ENCODE measurements at regions not wholly inside any gene's neighbourhood (a gene's known extent, or its start where the extent isn't known, plus 50 kb on each side); places are given as distances from the start of the nearest gene placed in this dataset.

DNA sequence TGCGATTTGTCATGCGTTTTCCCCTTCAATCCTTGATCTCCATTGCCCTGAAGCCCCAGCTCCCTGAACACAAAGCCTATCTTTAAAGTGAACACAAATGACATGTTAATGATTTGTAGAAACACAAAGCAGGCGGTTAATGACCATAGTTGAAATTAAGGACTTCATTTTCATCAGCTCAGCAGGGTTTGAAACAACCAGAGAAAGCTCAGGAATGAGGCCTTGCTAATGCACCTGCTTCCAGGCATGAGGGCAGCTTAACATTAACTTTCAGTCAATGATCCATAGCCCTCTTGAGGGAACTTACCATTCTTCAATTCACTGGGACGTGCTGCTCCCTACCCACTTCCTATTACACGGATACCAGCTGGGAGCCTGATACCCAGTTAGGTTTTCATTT lies 427.2 kb upstream of the CBLB start:
- H3K27me3 ChIP-seq (ENCODE audit: control insufficient read depth, insufficient read depth, low read length, poor library complexity, severe bottlenecking), result no peaks in the 10 kb centered on the region
- H3K27me3 Mint-ChIP-seq (ENCODE audit: insufficient read depth), result no peaks in the 10 kb centered on the region
- H3K36me3 ChIP-seq (ENCODE audit: control insufficient read depth, insufficient read depth, low read length), result no peaks in the 10 kb centered on the region
- TF ChIP-seq, protein P1, sequence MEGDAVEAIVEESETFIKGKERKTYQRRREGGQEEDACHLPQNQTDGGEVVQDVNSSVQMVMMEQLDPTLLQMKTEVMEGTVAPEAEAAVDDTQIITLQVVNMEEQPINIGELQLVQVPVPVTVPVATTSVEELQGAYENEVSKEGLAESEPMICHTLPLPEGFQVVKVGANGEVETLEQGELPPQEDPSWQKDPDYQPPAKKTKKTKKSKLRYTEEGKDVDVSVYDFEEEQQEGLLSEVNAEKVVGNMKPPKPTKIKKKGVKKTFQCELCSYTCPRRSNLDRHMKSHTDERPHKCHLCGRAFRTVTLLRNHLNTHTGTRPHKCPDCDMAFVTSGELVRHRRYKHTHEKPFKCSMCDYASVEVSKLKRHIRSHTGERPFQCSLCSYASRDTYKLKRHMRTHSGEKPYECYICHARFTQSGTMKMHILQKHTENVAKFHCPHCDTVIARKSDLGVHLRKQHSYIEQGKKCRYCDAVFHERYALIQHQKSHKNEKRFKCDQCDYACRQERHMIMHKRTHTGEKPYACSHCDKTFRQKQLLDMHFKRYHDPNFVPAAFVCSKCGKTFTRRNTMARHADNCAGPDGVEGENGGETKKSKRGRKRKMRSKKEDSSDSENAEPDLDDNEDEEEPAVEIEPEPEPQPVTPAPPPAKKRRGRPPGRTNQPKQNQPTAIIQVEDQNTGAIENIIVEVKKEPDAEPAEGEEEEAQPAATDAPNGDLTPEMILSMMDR (conservative IDR thresholded peaks at IDR 0.05), result no peak
- DNase-seq, result no peak
- no peak overlapping the region for H3K27ac ChIP-seq (ENCODE audit: low read depth, low read length)
- no peaks in the 10 kb centered on the region for H3K9me3 Mint-ChIP-seq
- no peaks in the 10 kb centered on the region for H3K9me3 ChIP-seq (ENCODE audit: control insufficient read depth, low read length)
- no peaks in the 10 kb centered on the region for H3K36me3 Mint-ChIP-seq (ENCODE audit: low read depth)
- WGBS, 2 experiments (ENCODE audit: insufficient coverage in 1 of 2, insufficient read length in 1 of 2), result 88 to 100% methylated on average over 1 to 5 of the region's 5 CpGs
- no peak overlapping the region for H3K27ac Mint-ChIP-seq
- peaks cover 7% of the 10 kb centered on the region for H3K4me1 Mint-ChIP-seq
- no peaks in the 10 kb centered on the region for H3K4me1 ChIP-seq (ENCODE audit: control insufficient read depth, insufficient read depth, low read length)
- H3K9ac ChIP-seq (ENCODE audit: extremely low read depth, low read length, poor library complexity, severe bottlenecking), result no peak overlapping the region
- no peak overlapping the region for H3K4me3 Mint-ChIP-seq
- no peak overlapping the region for H3K4me3 ChIP-seq (ENCODE audit: low read length)

- peaks cover 11% of the 10 kb centered on the region for H3K4me1 Mint-ChIP-seq
- TF ChIP-seq, protein P1 (conservative IDR thresholded peaks at IDR 0.05), result no peak
- Histone ChIP-seq H3K27me3 (ENCODE audit: control insufficient read depth, insufficient read depth, low read length, poor library complexity, severe bottlenecking) (no peaks in the 10 kb centered on the region), H3K4me1 (ENCODE audit: control insufficient read depth, insufficient read depth, low read length) (no peaks in the 10 kb centered on the region), H3K36me3 (ENCODE audit: control insufficient read depth, insufficient read depth, low read length) (no peaks in the 10 kb centered on the region), H3K27ac (ENCODE audit: low read depth, low read length) (no peak overlapping the region), H3K9ac (ENCODE audit: extremely low read depth, low read length, poor library complexity, severe bottlenecking) (no peak overlapping the region), H3K9me3 (ENCODE audit: control insufficient read depth, low read length) (no peaks in the 10 kb centered on the region), H3K4me3 (ENCODE audit: low read length) (no peak overlapping the region)
- DNase-seq, result no peak
- no peak overlapping the region for H3K27ac Mint-ChIP-seq
- WGBS, 2 experiments (ENCODE audit: insufficient coverage in 1 of 2, insufficient read length in 1 of 2), result 89 to 100% methylated on average over 1 to 2 of the region's 2 CpGs
- H3K27me3 Mint-ChIP-seq (ENCODE audit: insufficient read depth), result no peaks in the 10 kb centered on the region
- H3K36me3 Mint-ChIP-seq (ENCODE audit: low read depth), result no peaks in the 10 kb centered on the region
- H3K4me3 Mint-ChIP-seq, result no peak overlapping the region
- no peaks in the 10 kb centered on the region for H3K9me3 Mint-ChIP-seq
These were observed 430.7 kb upstream of the CBLB start for GRCh38 chr3:106299300-106300098.

GRCh38 chr3:106302451-106303221 lies 433.8 kb upstream of the CBLB start:
- Mint-ChIP-seq H3K27me3 (ENCODE audit: insufficient read depth) (no peaks in the 10 kb centered on the region), H3K4me3 (no peak overlapping the region), H3K4me1 (peaks cover 3% of the 10 kb centered on the region), H3K27ac (no peak overlapping the region), H3K36me3 (ENCODE audit: low read depth) (no peaks in the 10 kb centered on the region), H3K9me3 (no peaks in the 10 kb centered on the region)
- H3K9ac ChIP-seq (ENCODE audit: extremely low read depth, low read length, poor library complexity, severe bottlenecking), result no peak overlapping the region
- TF ChIP-seq, protein P1 (conservative IDR thresholded peaks at IDR 0.05), result no peak
- H3K4me1 ChIP-seq (ENCODE audit: control insufficient read depth, insufficient read depth, low read length), result no peaks in the 10 kb centered on the region
- H3K4me3 ChIP-seq (ENCODE audit: low read length), result no peak overlapping the region
- H3K9me3 ChIP-seq (ENCODE audit: control insufficient read depth, low read length), result no peaks in the 10 kb centered on the region
- no peak for DNase-seq
- H3K27ac ChIP-seq (ENCODE audit: low read depth, low read length), result no peak overlapping the region
- WGBS, 2 experiments (ENCODE audit: insufficient coverage in 1 of 2, insufficient read length in 1 of 2), result 88 to 92% methylated on average over 5 of the region's 5 CpGs
- no peaks in the 10 kb centered on the region for H3K27me3 ChIP-seq (ENCODE audit: control insufficient read depth, insufficient read depth, low read length, poor library complexity, severe bottlenecking)
- H3K36me3 ChIP-seq (ENCODE audit: control insufficient read depth, insufficient read depth, low read length), result no peaks in the 10 kb centered on the region

All from endodermal cell (in vitro differentiated cells).